ENCODE measurements at regions not wholly inside any gene's neighbourhood (a gene's known extent, or its start where the extent isn't known, plus 50 kb on each side); places are given as distances from the start of the nearest gene placed in this dataset.
"Not testable (repeated sequence)": the region's sequence is repeated elsewhere in the genome, so short reads cannot be mapped to it uniquely, and the experiment has no call there.

DNA sequence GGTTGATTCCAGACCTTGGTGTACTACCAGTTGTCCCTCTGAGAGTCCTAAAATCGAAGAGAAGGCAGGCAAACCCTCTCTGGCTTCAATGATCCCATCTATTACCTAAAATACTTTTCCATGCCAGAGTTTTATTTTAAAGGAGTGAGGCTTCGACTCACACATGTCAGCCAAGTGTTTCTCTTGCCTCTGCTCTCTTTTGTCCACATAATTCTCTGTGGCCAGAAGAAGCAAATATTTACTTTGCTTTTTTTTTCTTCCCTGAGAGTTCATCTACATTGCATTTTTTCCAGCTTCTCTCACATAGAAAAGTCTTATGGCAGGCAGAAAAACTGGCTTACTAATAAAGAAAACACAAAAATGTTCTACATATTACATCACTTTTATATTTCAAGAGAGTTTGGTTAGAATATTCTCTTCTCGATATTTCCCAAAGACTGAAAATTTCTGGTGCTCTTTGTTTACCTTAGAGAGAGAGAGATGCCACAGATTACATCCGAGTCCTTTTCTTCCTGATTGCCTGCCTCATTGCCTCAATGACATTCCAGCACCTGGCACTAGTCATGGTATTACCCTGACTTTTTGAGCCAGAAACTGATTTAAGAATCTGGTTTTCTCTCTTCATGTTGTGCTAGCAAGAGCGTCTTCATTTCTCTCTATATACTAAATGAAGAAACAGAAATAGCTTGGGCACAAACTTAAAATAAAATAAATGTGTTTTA is 170.3 kb upstream of the FAM174A start:
- not testable (repeated sequence) for DNase-seq

DNA sequence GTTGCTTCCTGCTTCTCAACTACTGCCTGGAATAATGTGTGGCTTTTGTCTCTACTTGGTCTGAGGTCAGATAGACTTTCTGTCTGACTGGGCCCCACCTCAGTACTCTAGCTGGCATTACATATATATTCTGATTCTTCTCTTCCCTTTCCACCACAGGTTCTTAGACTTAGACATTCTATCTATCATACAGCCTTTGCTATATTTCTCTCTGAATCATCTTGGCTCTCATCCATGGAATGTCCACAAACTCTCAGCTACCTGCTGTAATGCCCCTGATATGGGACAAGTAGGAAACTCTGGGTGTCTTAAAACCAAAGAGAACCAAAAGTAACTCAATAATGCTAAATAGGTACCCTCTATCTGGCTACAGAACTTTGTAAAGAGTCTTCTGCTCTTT is 170.8 kb upstream of the FAM174A start:
- DNase-seq: not testable (repeated sequence)

DNA sequence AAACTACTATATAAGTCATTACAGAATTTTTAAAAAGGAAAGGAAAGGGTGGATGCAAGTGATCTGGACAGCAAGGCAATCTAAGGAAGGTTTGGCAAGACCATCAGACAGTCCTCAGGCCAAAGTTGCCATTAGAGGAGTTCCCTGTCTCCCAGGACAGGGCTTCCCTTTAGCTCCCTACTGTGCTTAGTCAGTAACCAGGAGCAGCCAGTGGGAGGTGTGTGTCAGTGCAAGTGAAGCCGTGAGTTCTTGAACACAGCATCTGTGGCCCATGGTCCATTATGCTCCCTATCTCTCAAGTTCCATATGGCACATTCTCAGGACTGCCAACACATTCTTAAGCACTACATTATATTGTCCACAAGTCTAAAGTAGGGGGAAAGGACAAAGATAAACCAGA is 175.2 kb upstream of the FAM174A start:
- DNase-seq: not testable (repeated sequence)

DNA sequence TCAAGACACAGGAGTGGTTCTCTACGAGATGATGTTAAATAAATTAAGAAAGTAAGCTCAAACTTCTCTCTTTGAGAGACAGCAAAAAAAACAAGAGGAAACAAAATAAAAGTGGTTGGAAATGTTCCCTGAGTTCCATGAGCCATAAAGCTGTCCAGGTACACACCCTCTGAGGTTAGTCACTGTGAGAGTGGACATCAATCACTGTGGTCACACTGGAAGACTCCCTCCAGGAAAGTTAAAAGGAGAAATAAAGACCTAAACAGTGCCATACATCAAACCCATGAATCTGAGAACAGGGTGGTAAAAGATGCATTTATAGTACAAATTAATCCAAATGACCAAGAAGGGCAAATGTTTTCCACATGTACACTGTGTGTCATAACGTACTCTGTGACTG is 188.9 kb upstream of the FAM174A start:
- DNase-seq: not testable (repeated sequence)

DNA sequence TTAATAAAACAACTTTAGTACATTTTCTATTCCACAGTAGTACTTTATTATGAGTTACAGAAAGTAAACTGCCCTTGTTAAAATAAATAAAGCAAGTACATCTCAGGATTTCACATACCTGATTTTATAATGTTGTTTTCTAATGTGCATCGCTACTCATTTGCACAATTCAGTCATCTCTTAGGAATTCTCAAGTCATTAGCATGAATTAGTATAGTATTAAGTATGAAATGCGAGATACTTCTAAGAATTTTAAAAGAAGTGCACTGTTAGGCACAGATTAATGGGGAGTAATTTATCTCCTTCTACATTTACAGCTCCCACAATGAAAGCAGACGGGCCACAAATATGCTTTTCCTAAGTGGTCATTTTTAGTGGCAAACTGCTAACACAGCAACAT is 193.7 kb upstream of the FAM174A start:
- DNase-seq: not testable (repeated sequence)

DNA sequence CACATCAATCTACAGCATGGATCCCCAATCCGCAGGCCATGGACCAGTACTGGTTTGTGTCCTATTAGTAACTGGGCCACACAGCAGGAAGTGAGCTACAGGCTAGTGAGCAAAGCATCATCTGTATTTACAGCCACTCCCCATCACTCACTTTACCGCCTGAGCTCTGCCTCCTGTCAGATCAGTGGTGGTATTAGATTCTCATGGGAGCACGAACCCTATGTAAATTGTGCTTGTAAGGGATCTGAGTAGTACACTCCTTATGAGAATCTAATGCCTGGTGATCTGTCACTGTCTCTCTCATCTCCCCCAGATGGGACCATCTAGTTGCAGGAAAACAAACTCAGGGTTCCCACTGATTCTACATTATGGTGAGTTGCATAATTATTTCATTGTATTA is 212.7 kb upstream of the FAM174A start:
- DNase-seq: no peak

DNA sequence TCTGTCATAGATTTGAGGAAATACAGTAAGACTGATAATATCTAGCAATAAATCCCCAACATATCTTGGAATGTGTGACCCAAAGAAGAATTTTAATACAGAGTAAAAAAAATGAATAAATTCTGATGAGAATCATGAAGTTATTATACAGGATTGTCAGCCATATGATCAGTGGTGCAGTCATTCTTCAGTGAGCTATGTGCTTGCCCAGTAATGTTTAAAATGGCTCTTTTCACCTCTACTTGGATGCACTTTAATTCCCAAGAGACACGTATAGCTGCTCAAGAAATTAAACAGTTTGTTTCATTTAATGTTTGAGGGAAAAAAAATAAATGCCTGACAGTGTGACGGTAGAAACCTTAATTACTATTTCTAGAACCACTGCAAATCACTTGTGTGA is 215.3 kb upstream of the FAM174A start:
- no peak for DNase-seq

DNA sequence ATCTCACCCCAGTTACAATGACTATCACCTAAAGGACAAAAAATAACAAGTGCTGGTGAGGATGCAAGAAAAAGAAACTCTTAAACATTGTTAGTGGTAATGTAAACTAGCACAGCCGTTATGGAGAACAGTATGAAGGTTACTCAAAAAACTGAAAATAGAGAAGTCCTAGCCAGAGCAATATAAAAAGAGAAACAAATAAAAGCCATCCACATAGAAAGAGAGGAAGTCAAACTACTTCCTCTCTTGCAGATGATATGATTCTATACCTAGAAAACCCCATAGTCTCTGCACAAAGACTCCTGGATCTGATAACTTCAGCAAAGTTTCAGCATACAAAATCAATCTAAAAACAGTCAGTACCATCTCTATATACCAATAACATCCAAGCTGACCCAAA is 221.5 kb upstream of the FAM174A start:
- DNase-seq: no peak

DNA sequence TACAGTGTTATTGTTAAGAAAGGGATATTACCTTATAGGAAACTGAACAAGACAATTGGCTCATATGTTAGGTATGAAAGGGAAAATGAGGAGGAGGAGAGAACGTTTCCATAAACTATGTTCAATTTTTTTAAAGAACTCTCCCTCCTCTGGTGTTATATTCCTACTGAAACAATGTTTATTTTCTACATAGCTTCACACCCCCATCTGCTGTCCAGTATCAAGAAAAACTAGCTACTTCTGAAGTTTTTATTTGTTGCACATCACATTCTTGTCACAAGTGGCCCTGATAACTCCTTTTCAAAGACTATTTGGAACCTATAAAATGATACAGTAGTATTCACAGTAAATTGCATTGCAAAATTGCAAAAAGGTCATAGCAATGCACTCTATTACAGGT is 223.4 kb upstream of the FAM174A start:
- DNase-seq: no peak

DNA sequence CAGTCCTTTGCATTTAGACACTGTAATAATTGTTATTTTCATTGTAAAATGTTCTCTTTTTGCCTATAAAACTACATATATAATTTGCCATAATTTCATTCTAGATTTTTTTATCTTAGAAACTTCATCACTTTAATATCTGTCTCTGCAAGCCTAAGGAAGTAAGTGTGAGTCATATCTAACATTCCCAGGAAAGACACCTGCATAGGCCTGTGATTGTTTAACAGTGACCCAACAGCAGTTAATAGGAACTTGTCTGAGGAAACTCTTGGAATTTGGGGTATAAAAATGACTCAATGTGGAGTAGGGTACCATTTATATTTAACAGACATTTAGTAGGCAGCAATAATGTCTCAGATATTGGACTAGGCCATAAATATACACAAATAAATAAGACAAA is 229.2 kb upstream of the FAM174A start:
- no peak for DNase-seq

DNA sequence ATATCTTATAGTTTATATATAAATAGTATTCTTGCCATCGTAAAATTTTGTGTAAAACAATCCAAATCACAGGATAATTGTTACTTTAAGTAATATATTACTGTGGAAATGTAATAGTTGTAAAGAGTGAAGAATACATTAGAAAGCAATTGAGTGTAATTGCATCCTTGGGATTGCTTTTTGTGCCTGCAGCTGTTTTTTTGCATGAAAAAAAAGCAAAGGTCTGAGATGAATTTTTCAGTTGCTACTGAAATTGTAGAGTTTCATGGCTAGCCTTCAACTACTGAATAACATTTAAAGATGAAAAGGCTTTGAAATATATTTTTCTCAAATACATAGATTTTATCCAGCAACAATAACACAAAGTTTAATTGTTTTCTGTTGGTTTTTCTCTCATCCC is 232.0 kb upstream of the FAM174A start:
- no peak for DNase-seq

DNA sequence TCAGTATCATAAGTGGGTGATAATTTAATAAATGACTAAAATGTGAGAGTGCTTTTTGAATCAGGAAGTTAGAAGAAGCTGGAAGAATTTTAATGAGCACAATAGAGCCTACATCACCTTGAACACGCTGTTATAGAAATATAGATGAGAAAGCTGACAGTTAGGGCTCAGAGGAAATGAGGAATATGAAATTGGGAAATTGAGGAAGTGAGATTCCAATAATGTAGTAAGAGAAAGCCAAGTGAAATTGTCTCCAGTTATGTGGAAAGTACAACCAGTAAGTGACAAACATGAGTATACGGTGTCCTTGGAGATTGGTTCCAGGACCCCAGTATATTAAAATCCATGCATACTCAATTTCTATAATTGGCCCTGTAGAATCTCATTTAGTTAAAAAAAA is 235.9 kb upstream of the FAM174A start:
- DNase-seq: no peak

DNA sequence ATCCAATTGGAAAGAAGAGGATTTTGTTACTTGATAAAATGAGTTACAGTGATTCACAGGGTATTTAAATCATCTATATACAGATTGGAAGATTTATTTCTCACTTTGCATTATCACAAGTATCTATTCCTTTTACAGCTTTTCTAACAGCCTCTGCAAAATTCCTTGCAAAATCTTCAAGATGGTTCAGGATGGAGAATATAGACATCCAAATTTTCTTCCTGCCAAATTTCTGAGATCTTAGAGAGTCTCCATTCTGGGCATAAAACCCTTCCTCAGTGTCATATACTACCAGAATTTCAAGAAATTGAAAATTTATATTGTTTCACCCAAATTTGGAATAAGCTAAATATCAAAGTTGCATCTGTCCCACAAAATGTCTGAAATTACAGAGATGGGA is 259.1 kb upstream of the FAM174A start:
- no peak for DNase-seq

DNA sequence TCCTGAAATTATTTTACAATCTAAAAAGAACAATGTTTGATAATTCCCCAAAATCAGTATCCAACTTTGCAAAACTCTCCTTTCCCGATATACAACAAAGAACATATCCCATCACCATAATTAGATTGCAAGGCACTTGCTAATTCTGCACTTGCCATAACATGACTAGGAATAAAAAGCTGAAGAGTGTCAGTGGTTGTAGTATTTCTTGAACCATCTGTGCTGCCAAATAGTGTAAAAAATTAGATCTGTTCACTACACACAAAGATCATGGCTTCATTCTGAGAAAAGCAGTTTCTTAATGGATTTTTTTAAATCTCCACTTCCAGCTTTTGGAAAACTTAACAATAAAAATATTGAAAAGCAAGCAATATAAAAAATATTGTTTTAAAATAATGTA is 259.5 kb upstream of the FAM174A start:
- DNase-seq: no peak

DNA sequence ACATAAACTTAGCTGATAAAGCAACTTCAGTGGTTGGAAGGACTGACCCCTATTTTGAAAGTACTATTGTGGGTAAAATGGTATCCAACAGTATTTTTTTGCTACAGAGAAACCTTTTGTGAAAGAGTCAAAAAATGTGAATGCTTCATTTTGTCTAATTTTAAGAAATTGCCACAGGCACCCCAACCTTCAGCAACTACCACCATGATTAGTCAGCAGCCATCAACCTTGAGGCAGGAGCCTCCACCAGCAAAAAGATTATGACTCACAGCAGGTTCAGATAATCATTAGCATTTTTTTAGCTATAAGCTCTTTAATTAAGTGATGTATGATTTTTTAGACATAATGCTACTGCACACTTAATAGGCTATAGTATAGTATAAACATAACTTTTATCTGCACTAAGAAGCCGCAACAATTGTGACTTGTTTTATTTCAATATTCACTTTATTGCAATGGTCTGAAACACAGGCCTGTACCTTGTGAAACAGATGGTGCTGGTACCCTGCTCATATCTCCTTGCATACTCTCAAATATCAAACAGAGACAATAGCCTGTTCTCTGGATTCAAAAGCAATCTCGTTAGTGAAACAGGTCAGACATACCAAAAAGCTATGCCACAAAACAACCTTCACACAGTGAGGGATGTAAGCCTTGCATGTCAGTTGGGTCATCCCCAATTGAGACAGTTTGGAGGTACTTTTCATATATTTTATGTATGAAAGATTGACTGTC is 261.2 kb upstream of the FAM174A start:
- DNase-seq: no peak

DNA sequence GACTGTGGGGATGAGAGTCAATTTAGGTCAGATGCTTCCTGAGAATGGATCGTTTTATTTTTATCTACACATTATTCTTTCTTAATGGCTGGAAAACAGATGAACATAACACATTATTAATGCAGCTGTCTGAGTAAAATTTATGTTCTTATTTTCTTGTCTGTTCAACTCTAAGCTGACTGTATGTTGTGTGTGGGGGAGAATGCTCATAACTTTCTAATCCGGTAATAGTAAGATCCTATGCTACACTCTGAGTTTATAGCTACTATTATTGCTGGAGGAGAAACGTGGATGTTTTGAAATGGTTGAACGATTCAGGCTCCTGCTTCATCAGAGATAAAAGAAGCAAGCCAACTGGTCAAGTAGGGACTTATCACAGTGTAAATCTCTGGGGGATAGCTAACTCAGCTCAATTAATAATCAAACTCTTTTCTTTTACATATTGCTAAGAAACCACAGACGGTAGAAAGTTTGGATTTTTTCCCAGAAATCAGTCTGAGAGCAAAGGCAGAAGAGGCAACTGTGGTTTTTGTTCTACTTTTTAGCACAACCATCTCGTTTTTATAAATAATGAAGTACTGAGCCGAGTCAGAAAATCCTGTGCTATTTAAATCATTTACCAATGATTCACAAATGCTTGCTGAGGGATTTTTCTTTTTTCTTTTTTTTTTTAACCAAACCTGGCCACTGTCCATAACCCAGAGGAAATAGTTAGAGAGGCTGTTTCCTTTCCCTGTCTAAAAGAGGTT is 265.0 kb upstream of the FAM174A start:
- DNase-seq: no peak

DNA sequence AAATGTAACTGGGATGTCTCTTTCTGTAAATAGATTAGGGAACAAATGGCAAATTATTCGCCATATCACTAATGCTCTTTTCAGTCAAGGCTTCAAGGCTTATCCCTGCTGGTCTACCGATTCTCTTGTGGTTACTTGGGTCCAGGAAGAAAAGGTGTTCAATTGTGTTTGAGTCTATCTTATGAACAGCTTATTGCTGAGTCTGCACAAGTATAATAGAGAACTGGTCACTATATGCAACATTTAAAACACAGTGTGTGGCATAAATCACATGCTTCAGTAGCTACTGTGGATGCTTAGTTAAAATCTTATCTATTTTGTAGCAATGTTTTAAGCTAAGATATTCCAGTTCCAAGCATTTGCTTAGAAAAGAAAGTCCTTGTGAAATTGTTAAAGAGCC is 274.2 kb upstream of the FAM174A start:
- no peak for DNase-seq

DNA sequence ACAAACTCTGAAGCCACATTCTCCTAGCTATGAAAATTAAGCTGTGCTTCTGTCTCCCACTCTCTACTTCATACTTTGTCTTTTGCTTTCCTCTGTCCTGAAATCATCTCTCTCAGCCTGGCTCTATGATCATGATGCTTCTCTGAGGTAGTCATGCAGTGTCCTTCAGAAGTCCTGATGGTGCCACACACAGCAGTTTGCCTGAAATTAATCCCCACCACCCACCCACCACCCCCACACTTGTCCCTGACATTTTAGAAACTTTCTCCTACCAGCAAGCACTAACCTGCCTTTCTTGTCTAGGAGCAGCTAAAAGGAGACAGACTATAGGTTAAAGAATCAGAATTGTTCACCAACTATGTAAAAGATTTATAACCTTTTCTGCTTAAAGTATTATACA is 282.2 kb upstream of the FAM174A start:
- no peak for DNase-seq

DNA sequence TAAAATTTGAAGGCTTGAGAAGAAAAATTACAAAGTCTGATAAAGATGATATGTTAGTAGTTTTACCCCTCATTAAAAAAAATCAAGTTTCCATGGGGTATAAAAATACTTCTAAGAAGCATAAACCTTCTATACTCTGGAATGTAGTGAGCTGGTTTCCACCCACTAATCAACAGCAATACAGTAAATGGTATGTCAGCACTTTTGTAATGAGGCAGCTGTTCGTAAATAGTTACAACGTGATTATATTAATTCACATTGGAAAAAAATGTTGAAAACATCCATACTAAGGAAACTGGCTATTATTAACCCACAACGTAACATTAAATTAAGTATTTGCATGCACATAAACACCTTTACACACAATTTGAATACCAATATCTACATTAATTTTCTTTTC is 283.1 kb upstream of the FAM174A start:
- DNase-seq: no peak

DNA sequence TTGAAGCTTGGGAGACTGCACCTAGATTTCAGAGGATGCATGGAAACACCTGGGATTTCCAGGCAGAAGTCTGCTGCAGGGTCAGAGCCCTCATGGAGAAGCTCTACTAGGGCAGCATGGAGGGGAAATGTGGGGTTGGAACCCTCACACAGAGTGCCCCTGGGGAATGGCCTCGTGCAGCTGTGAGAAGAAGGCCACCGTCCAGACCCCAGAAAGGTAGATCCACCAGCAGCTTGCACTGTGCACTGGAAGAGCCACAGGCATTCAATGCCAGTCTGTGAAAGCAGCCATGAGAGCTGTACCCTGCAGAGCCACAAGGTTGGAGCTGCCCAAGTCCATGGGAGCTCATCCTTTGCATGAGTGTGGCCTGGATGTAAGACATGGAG is 285.3 kb upstream of the FAM174A start:
- no peak for DNase-seq

DNA sequence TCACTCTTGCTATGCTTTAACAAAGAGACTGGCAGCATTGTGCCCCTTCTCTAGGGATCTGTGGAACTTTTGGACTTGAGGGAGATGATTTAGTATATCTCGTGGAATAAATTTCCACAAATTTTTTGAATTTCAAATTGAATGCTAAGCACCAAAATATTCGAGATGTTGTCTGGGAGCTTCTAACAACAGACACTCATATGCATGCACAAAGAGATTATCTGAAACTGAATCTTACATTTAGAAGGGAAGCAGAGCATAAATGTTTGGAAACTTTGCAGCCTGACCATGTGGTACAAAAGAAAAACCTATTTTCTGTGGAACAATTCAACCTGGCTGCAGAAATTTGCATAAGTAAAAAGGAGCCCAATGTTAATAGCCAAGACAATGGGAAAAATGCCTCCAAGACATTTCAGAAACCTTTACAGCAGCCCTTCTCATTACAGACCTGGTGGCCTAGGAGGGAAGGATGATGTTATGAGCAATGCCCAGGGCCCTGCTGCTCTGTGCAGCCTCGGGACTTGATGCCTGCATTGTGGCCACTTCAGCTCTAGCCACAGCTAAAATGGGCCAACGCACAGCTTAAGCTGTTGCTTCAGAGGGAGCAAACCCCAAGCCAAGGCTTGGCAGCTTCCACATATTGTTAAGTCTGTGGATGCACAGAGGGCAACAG is 285.8 kb upstream of the FAM174A start:
- no peak for DNase-seq

DNA sequence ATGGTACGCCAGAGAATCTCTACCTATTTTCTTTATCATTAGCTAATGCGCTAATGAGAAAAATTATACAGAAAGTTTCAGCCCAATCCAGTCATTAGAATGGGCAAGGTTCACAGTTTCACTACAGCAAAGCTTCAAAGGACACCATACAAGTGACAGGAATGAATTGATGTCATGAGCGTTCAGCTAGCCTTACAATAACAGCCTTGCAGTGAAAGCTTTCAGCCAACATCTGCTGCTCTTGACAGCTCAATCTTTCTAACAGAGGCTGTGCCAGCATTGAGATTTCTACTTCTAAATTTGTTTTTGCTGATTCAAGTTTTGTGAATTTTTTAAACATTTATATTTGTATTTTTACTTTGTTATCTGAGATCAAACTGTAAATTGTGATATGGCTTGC is 302.4 kb upstream of the FAM174A start:
- DNase-seq: no peak

DNA sequence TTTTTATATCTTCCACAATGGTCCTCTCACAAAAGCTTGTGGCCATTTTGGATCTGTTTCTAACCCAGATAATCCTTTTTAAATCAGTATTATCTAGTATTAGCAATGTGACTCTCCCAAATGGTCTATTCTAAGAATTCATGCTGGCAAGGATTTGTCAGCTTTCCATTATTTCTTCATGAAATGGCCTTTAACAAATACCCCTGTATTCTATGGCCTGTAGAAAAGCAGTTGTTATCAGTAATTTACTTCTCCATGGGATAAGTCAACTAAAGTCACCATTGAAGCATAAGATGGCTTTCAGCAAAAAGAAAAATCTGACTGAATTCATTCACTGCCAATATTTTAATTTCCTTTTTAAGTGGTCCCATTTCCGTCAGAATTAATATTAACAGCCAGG is 346.4 kb upstream of the FAM174A start:
- no peak for DNase-seq

DNA sequence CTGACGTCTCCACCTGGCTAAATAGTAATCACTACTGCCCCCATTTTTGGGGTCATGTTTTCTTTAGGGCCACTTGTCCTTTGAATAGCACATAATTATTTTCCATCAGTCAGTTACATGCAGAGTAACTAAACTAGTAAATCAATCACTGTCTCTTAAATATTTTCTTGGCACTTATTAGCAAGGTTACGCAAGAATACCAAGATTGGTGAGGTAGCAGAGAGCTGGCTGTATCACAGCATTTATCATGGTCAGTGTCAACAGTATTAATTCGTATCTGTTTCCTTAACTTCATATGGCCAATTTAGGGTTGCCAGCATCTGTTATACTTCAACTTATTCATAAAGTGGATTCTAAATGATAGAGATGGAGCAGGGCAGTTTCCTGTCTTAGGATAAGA is 346.8 kb upstream of the FAM174A start:
- no peak for DNase-seq
